Left colon (tissue), 2 donors: ENCODE measurements at regions not wholly inside any gene's neighbourhood (a gene's known extent, or its start where the extent isn't known, plus 50 kb on each side); places are given as distances from the start of the nearest gene placed in this dataset.

Experiments used
- ATAC-seq: fragments of 200-7000 bp; cut with Tn5 transposase; one replicate; pipeline ENCODE4 v1.9.1; 2020; ENCODE audit warnings: mild to moderate bottlenecking, moderate library complexity
- DNase-seq, 2 donors: peaks; one replicate each; pipeline ENCODE4 v3.0.0-alpha.2; 2020
- intact Hi-C, 2 donors: fragments of 100-400 bp; cut with DNase I in 1 of 2; cut with micrococcal nuclease in 1 of 2; formaldehyde crosslinking; loops; one replicate each; pipeline versions ENCODE4 v1.11.2 to v1.14.0; 2022; cut with DNase I, micrococcal nuclease
- donor health status: DM: no; HTN: no; CAD: no.
- donor health status: DM: yes; HTN: yes; CAD: no.

DNA sequence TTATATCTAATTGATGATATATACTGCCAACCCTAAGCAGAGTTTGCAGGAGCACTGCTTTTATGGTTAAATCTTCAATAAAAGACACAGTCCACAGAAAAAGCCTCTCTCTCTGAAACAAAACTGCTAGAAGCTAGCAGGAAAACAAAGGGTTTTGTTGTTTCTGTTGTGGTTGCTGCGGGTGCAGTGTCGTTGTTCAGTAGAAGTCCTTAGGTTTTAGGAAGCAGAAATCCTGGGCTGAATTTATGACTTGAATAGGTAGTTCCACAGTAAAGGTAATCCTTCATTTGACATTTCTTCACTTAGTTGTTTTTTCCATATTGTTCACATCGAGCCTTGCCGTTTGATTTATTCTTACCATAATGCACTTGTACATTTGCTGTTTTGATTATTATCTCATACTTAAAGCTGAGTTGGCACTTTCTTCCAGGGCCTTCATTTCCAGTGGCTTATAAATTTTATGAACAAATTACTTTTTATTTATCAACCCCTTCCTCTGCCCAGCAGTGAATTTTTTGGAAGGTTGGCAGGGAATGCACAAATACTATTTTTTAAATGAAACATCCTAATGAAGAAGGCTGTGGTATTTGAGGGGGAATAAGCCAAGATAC, 209.6 kb upstream of the SLC30A5 start:
- ATAC-seq (no peak), DNase-seq (no peak)
- intact Hi-C loops: no loop called here

DNA sequence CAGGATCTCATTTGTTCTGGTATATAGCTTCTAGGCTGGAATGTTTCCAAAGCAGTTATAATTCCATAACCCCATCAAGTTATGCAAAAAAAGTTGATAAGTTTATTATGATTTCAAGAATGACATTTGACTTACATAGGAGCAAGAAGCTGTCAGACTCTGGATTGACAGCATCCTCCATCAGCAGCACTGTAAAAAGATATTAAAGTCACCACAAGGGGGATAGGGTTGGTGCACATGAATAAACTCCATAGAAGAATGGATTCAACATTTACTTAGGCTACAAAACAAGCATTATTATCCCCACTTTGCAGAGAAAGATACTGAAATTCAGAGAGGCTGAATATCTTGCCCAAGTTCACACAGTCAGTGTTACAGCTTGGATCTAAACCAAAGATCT, 208.9 kb upstream of the SLC30A5 start:
- ATAC-seq (no peak), DNase-seq (no peak)
- intact Hi-C loops: no loop called here

- DNase-seq (no peak), ATAC-seq (no peak)
- intact Hi-C loops: no loop called here
These were observed 207.0 kb upstream of the SLC30A5 start for GRCh38 chr5:68886814-68887213.

- DNase-seq: no peak
- no peak for ATAC-seq
- intact Hi-C loops: no loop called here
These were observed 202.1 kb upstream of the SLC30A5 start for GRCh38 chr5:68891718-68892117.

DNA sequence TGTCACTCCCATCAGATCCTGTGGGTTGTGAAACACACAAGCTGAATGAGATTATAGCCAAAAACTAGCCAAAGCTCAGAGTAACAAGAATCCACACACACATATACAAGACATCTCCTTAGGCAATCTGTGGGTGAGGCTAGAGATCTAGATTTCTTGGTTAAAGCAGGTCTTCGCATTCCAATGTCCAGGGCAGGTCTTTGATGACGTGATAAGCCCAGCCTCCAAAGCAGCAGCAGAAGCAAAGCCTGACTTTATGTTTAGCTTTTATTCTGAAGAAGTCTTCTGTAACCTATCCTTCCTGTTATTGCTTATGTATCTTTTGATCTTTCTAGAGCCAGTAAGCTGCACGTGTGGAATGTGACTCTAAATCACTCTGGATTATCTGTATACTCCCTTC, 199.1 kb upstream of the SLC30A5 start:
- intact Hi-C loops: no loop called here
- DNase-seq (no peak), ATAC-seq (no peak)

DNA sequence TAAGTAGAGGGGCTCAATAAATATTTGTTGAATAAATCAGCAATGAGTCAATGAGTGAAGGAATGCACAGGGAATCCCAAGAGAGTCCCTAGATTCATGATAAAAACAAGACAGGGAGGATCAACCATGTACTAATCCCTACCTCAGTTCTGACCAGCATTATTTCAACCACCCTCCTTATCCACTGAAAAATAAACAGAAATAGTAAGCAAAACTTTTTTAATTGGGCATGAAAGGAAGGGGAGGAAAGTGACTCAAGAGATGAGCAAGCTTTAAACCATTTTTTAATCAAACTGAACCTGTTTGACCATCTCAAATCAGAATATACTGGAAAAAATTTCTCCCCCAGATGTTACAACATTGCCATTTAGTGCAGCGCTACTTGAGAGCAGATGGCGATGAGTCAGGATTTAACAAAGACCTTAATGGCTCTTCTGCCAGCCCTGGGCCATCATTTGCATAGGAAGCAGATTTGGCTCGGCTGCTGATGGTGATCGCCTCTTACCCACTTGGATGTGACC, 194.8 kb upstream of the SLC30A5 start:
- DNase-seq: no peak
- intact Hi-C loops: no loop called here
- no peak for ATAC-seq

GRCh38 chr5:68911840-68912690, 181.7 kb upstream of the SLC30A5 start:
- ATAC-seq: no peak
- DNase-seq: no peak
- intact Hi-C loops: no loop called here

DNA sequence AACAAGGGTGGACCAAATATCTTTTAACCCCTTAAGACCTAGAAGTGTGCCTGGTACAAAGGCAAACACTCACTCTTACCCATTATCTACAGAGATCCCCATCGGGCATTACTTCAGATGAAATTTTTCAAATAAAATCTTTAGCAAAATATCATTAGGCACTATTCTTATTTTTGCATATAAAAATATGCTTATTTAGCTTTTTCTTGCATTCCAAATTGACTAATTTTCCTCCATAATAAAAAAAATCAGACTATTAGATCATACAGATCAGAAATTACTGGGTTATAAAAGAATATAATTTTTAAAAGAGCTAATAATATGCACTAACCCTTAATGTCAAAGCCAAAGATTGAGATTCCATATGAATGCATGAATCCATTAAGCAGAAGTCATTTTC, 178.7 kb upstream of the SLC30A5 start:
- ATAC-seq (no peak), DNase-seq (no peak)
- intact Hi-C loops: no loop called here

DNA sequence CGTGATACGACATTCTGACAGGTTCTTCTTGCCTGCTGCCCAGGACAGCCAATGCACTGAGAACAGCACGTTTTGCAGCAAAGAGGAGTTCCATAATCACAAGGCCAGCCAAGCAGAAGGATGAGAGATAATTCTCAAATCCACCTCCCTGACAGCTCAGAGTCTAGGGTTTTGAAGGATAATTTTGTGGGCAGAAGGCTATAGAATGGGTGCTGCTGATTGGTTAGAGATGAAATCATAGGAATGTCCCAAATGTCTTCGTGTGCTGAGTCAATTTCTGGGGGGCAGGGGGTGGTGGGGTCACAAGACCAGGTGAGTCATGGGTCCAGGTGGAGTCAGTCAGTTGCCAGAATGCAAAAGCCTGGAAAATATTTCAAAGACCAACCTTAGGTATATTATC, 175.5 kb upstream of the SLC30A5 start:
- intact Hi-C loops: no loop called here
- ATAC-seq (no peak), DNase-seq (no peak)

GRCh38 chr5:68919988-68920490, 173.8 kb upstream of the SLC30A5 start:
- no peak for ATAC-seq
- no peak for DNase-seq
- intact Hi-C loops: no loop called here

GRCh38 chr5:68920888-68921287, 172.9 kb upstream of the SLC30A5 start:
- ATAC-seq (no peak), DNase-seq (no peak)
- intact Hi-C loops: no loop called here

- no peak for DNase-seq
- intact Hi-C loops: no loop called here
These were observed 171.4 kb upstream of the SLC30A5 start for GRCh38 chr5:68922172-68922987.

DNA sequence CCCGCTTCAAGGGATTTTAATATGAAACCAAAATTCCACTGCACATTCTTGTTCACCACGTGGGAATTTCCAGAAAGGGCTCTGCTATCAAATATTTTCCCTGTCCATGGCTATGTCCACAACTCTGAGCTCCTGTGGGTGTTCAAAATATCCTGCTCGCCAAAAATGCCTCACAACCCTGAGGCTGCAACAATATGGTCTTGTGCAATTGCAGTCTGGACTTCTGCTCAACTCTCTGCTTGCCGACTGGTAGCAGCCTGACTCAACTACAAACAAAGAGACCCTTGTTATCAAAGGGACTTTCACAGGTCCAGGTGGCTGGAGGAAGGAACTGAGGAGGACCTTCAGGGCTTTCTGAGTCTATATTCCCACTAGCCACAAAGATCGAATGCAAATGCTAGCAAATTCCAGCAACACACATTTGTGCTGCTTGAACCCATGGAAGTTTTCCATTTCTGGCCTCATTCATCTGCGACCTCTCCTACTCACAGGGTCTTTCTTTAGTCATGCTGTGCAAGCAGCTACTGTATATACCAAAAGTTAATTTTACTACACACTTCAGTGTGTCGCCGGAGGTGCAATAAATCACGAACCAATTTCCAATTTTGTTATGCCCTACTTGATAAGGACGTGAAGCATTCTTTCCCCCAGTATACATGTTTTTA, 169.2 kb upstream of the SLC30A5 start:
- ATAC-seq (no peak), DNase-seq (no peak)
- intact Hi-C loops: no loop called here

More at GRCh38 chr5:68922172-68922987, 171.4 kb upstream of the SLC30A5 start:
- no peak for ATAC-seq

DNA sequence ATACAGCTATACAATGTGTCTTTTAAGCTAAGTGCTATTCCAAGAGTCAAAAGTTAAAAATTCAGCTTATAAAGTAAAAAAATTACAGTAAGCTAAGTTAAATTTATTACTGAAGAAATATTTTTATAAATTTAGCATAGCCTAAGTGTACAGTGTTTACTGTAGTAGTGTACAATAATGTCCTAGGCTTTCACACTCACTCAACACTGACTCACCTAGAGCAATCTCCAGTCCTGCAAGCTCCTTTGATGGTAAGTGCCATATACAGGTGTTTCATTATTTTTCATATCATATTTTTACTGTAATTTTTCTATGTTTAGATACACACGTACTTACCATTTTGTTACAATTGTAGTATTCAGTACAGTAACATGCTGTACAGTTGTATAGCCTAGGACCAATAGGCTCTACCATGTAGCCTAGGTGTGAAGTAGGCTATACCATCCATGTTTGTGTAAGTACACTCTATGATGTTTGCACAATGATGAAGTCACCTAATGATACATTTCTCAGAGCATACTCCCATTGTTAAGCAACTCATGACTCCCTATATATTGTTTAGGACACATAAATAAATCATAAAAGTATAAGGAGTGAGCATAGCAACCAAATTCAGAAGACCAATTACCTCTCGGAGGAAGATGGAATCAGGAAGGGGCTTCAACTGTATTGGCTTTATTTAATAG, 165.1 kb upstream of the SLC30A5 start:
- ATAC-seq (peak; percentile 93), DNase-seq (no peak)
- intact Hi-C loops: no loop called here

DNA sequence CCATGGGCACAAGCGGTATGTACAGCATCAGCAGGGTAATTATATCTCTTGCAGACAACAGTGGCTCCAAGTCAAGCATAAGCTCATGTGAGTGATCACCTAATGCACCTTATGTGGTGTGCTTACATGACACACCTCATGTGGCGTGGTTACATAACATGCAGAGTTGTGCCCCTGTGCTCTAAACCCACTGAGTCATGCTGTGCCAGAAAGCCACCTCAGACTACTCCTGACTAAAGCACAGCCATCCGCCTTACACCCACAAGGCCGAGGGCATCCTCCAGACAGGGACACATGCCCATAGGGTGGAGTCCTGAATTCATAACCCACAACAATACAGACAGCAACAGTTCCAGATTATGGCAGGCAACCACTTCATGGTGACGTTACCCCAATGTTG, 163.7 kb upstream of the SLC30A5 start:
- no peak for DNase-seq
- no peak for ATAC-seq

GRCh38 chr5:68932830-68933434, 160.9 kb upstream of the SLC30A5 start:
- intact Hi-C loops: no loop called here
- no peak for ATAC-seq

More for the DNA sequence above, 163.7 kb upstream of the SLC30A5 start:
- intact Hi-C loops: no loop called here

GRCh38 chr5:68942169-68942568, 151.6 kb upstream of the SLC30A5 start:
- intact Hi-C loops: no loop called here
- no peak for ATAC-seq
- DNase-seq: no peak

More at GRCh38 chr5:68932830-68933434, 160.9 kb upstream of the SLC30A5 start:
- peak in 1 of 2 donors; percentile 23 for DNase-seq

DNA sequence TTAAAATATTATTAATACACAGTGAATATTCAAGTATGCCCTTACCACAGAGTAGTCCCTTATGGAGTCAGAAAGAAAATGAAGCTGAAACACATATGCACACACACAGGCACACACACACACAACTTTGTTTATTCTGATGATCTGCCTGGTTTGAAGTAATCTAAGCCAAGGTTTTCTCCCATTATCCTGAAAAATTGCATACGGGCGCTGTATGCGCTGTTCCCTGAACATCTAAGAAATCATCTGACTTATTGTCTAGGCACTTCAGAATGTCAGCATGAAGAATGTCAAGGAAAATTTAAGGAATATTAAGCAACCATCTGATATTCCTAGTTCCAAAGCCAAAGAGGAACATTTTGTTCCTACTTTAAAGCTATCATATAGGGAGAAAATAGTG, 147.1 kb upstream of the SLC30A5 start:
- intact Hi-C loops: no loop called here
- no peak for ATAC-seq

More for the DNA sequence above, 147.1 kb upstream of the SLC30A5 start:
- no peak for DNase-seq
